GM12878 (cell line): ENCODE measurements at regions not wholly inside any gene's neighbourhood (a gene's known extent, or its start where the extent isn't known, plus 50 kb on each side); places are given as distances from the start of the nearest gene placed in this dataset.

Experiments
- CTCF ChIP-seq, 3 experiments: IDR thresholded peaks in 2 of 3; conservative IDR thresholded peaks in 1 of 3; 2 replicates each; pipeline ENCODE4 v1.5.1; 2011; ENCODE audit warnings: low read depth in 3 of 3, low read length in 3 of 3, mild to moderate bottlenecking in 3 of 3, control low read depth in 2 of 3, moderate library complexity in 2 of 3, inconsistent platforms in 1 of 3, mixed read lengths in 1 of 3; ENCODE audit not compliant: control insufficient read depth in 2 of 3, insufficient read depth in 1 of 3; ENCODE audit errors: extremely low read depth in 1 of 3
- EP300 ChIP-seq, 2 experiments: fragments of 150-350 bp in 1 of 2; IDR thresholded peaks; 2 replicates each; pipeline ENCODE4 v1.6.1; 2011 to 2012; ENCODE audit warnings: low read depth in 2 of 2, low read length in 2 of 2, borderline replicate concordance in 1 of 2, improper control_type of control experiment in 1 of 2, inconsistent platforms in 1 of 2; ENCODE audit not compliant: control insufficient read depth in 1 of 2
- EZH2 ChIP-seq: IDR thresholded peaks from 2 replicates; pipeline ENCODE4 v1.6.1; 2012; ENCODE audit warnings: low read depth, mild to moderate bottlenecking, control low read depth, inconsistent platforms, low read length, borderline replicate concordance; ENCODE audit not compliant: control insufficient read depth
- POLR2AphosphoS5 ChIP-seq: IDR thresholded peaks from 2 replicates; pipeline ENCODE4 v1.6.1; 2011; ENCODE audit warnings: mild to moderate bottlenecking, low read length, inconsistent platforms

- TF ChIP-seq EP300 (IDR thresholded peaks at IDR 0.05; ENCODE audit: borderline replicate concordance in 1 of 2, control insufficient read depth in 1 of 2, low read depth in 2 of 2, low read length in 2 of 2) = no peak
- no peak for TF ChIP-seq POLR2AphosphoS5
- no peak for TF ChIP-seq EZH2
- TF ChIP-seq CTCF (IDR thresholded peaks at IDR 0.05 in 2 of 3, conservative IDR thresholded peaks at IDR 0.05 in 1 of 3; ENCODE audit: control insufficient read depth in 2 of 3, extremely low read depth in 1 of 3, insufficient read depth in 1 of 3, low read depth in 3 of 3, low read length in 3 of 3) = no peak
These were observed 662.6 kb downstream of the METTL15 start for GRCh38 chr11:28770806-28771205.
